AG09319 (cell line): ENCODE measurements at regions not wholly inside any gene's neighbourhood (a gene's known extent, or its start where the extent isn't known, plus 50 kb on each side); places are given as distances from the start of the nearest gene placed in this dataset.

Experiments used
- DNase-seq: peaks from one replicate; pipeline ENCODE4 v3.0.0-alpha.2; 2010; ENCODE audit warnings: low read depth; ENCODE audit errors: extremely low read depth
- CTCF ChIP-seq: IDR thresholded peaks from 2 replicates; pipeline ENCODE4 v1.5.1; 2011; ENCODE audit warnings: low read depth, mild to moderate bottlenecking, inconsistent platforms, low read length, moderate library complexity

- no peak for DNase-seq
- TF ChIP-seq CTCF = no peak
These were observed 627.2 kb downstream of the ZIC1 start for GRCh38 chr3:148036331-148036876.

GRCh38 chr3:148042663-148043445, 633.7 kb downstream of the ZIC1 start:
- no peak for TF ChIP-seq CTCF
- peak; percentile 56 for DNase-seq

- no peak for TF ChIP-seq CTCF
- DNase-seq = no peak
These were observed 635.0 kb downstream of the ZIC1 start for GRCh38 chr3:148044151-148044550.

GRCh38 chr3:148054999-148055398, 642.7 kb upstream of the AGTR1 start:
- no peak for DNase-seq
- TF ChIP-seq CTCF = no peak

GRCh38 chr3:148062590-148062989, 635.1 kb upstream of the AGTR1 start:
- TF ChIP-seq CTCF = no peak
- DNase-seq = no peak

GRCh38 chr3:148066802-148067201, 630.9 kb upstream of the AGTR1 start:
- TF ChIP-seq CTCF = no peak
- no peak for DNase-seq

GRCh38 chr3:148068466-148068865, 629.2 kb upstream of the AGTR1 start:
- DNase-seq = no peak

More at GRCh38 chr3:148068466-148068865, 629.2 kb upstream of the AGTR1 start:
- no peak for TF ChIP-seq CTCF
